DMS79 (cell line): ENCODE measurements at regions not wholly inside any gene's neighbourhood (a gene's known extent, or its start where the extent isn't known, plus 50 kb on each side); places are given as distances from the start of the nearest gene placed in this dataset.
"Not testable (repeated sequence)": the region's sequence is repeated elsewhere in the genome, so short reads cannot be mapped to it uniquely, and the experiment has no call there.

Source experiments
- DNase-seq: peaks from one replicate; lab custom pipeline; 2025; lab: John Stamatoyannopoulos, UW

DNA sequence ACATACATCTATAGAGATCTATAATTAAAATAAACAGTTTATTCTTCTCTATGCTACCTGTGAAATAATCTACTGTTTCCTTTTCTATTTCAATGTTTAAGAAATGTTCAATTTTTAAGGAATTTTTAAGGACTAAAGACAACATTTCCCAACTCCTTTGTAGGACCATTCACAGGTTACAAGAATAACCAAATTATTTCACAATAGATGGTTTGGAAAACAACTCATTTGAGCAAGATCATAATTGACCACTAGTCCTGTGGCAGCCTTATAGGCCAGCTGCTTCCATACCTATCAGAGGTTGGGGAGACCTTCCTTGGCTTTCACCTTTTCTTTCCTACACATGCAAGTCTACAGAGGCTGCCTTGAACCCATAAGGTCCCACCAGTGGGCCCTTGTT lies 193.7 kb downstream of the TTC39B start:
- no peak for DNase-seq

DNA sequence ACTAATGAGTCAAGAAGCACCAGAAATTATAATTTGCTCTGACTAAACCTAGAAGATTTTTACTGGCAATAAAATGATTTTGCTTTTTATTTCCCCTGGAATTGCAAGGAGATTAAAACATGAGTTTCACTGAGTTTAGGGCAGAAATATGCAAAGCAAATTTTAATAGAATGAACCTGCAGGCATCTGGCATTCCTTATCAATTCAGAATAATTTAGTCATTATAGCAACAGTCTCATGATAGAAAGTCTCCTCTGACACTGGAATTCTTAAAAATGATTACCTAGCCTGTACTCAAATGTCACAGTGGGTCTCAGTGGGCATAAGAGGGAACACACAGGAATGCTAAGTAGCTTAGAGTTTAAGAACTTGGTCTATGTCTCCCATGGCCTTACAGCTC lies 195.9 kb downstream of the TTC39B start:
- no peak for DNase-seq

GRCh38 chr9:15104826-15105420 lies 194.7 kb upstream of the FREM1 start:
- no peak for DNase-seq

DNA sequence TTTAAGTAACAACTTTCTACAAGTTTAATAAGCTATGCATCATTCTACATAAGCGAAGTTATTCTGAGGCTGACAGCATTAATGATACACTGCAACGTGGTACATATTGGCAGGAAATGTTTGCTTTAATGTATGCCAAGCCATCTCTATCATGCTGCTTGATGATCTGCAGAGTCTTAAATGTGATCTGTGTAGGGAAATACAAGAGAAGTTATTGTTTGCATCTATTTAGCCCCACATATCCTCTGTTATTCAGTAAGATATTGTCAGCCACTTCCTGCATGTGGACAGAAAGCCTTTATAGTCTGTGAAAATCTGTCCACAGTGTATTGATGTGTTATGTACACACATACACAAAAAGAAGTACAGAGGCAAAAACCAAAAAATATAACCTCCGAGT lies 193.1 kb upstream of the FREM1 start:
- DNase-seq, result no peak

DNA sequence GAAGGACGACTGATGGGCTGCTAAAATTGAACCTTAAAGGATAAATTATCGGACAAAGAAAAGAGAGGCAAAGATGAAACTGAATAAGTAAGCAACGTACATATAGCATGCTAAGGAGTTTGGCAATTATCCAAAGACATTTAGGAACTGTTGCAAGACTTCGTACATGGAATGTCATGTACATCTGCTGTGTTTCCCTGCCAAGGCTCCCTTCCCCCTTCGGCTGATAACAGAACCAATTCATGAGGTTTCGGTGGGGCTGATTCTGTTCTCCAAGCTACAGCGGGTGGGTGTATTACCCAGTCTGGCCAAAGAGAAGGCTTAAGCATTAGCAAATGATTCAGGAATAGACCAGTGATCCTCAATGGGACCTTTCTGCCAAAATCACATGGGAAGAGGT lies 190.9 kb upstream of the FREM1 start:
- DNase-seq, result no peak

DNA sequence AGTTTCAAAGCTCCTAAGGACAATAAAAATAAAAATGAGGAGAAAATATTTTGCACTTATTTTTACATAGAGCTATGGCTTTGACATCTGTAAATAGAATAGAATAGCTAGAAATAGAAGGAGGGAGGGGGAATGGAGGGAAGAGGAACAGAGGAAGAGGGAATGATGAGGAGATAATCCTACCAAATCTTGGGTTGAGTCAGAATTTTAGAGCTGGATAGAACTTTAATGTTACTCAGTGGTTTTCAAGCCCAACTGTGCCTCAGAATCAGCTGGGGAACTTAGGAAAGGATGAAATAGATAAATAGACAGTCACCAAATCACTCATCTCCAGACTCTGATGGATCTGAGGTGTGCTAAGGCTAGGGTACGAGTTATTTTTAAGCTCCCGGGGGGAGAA lies 190.3 kb upstream of the FREM1 start:
- no peak for DNase-seq

DNA sequence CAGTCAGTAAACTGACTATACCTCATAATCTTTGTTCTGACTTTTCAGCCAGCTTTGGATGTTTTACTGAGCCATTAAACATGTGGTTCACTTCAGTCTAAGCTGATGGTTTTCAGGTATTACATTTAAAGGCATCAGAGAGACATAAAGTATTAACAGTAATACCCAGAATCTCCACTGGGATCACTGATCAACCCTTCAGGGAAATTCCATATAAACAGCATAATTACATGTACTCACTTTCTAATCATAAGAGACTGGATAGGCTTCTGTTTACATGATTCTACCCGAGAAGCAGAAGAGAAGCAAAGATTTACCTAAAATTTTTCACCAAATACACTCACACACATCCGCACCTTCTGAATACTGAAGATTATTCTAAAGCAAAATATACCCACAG lies 186.7 kb upstream of the FREM1 start:
- no peak for DNase-seq

GRCh38 chr9:15086778-15087324 lies 176.6 kb upstream of the FREM1 start:
- no peak for DNase-seq

DNA sequence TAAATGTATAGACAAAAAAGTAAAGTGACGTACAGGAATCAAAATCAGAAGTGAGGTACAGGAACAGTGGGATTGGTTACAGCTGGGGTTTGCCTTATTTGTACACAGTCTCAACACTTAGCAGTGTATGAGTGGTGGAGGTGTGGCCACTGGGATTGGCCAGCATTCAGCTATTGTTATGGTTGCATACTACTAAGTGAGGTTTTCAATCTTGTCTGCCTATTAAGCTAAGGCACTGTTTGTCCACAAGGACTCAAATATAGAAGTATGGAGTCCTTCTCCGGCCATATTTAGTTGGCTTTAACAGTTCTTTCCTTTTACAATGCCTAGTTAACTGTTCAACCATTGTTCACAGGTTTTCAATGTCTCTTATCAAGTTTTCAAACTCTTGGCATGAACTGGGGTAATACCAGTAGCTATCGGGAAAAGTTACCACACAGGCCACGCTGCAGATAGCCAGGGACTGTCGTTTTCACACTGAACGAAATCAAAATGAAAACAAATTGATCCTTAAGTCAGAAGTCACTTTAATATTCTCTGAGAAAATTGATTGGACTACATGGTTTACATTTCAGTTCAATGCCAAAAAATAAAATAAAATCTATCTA lies 176.0 kb upstream of the FREM1 start:
- no peak for DNase-seq

- DNase-seq, result no peak
Observed at GRCh38 chr9:15081021-15081753, 171.0 kb upstream of the FREM1 start.

GRCh38 chr9:15080401-15080800 lies 170.2 kb upstream of the FREM1 start:
- no peak for DNase-seq

DNA sequence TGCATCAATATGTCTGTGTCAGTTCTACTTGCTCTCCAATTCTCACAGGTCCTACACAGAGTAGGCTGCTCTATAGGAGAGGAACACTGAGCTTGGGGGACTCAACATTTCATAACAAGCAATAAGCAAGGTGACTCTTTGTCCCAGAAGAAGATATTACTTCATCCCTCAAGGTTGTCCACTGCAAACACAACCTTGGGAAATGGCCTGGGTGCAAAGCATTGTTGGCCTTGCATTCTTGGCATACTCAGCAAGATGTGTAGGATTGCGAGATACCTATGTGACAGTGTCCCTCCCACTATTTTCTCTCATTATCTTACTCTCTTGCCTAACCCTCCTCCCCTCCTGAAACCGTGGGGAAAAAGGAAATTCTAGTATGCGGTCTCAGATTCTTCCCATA lies 169.8 kb upstream of the FREM1 start:
- no peak for DNase-seq

- DNase-seq, result no peak
Observed at GRCh38 chr9:15077946-15078729, 167.9 kb upstream of the FREM1 start.

- no peak for DNase-seq
Observed at GRCh38 chr9:15073620-15074019, 163.4 kb upstream of the FREM1 start.

- no peak for DNase-seq
Observed at GRCh38 chr9:15070716-15071115, 160.5 kb upstream of the FREM1 start.

GRCh38 chr9:15069106-15069505 lies 158.9 kb upstream of the FREM1 start:
- DNase-seq, result no peak

DNA sequence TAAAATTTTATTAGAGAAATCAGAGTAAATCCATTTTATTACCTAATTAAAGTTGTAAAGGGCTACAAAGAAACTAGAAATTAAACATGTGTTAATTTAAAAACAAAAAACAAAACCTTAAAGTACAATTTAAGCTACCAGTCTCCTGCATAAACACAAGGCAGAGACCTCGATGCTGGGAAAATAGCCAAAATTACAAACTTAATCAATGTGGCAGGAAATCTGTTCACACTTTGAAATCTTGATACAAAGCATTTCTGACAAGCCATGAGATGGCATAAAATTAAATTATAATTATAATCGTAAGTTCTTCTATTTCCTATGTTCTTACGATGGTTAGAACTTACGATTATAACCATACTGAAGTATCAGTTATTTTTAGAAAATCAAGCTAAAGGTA lies 158.0 kb upstream of the FREM1 start:
- no peak for DNase-seq

- DNase-seq, result no peak
Observed at GRCh38 chr9:15059003-15059402, 148.8 kb upstream of the FREM1 start.

GRCh38 chr9:15058236-15058635 lies 148.0 kb upstream of the FREM1 start:
- DNase-seq, result no peak

DNA sequence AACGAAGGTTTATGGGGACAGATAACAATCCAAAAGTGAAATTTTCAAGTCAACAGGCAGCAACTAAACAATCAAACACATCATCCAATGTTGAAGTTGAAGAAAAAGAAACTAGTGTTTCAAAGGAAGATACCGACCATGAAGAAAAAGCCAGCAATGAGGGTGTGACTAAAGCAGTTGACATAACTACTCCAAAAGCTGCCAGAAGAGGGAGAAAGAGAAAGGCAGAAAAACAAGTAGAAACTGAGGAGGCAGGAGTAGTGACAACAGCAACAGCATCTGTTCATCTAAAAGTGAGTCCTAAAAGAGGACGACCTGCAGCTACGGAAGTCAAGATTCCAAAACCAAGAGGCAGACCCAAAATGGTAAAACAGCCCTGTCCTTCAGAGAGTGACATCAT lies 145.1 kb upstream of the FREM1 start:
- not testable (repeated sequence) for DNase-seq

DNA sequence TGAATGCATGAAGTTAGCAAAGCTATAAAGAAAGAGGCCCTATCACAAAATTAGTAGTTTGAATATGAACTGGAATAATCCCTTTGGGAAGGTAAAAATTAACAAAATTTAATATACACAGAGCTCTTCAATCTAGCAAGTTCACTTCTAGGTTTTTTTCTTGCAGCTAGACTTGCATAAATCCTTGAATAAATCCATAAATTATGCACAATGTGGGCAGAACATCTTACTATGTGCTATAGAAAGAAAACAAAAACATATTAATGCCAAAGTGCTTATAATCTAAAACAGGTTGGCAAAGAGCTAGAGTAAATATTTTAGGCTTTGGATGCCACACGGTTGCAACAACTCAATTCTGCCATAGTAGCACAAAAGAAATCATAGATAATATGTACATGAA lies 138.5 kb upstream of the FREM1 start:
- no peak for DNase-seq

DNA sequence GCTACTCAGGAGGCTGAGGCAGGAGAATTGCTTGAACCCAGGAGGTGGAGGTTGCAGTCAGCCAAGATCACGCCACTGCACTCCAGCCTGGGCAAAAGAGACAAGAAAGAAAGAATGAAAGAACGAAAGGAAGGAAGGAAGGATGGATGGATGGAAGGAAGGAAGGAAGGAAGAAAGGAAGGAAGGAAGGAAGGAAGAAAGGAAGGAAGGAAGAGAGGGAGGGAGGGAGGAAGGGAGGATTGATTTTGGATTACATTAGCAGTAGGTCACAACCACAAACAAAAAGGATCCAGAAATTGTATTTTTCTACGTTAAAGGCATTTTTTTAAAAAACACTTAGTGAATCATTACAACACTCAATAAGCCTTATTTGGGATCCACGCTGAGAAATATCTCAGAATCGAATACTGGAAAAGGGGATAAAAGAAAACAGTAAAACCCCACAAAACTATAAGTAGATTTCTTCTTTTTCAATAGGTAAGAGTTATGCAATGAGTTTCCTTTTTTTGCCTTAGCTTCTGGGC lies 136.9 kb upstream of the FREM1 start:
- no peak for DNase-seq
